NCI-H1694 (cell line): ENCODE measurements at regions not wholly inside any gene's neighbourhood (a gene's known extent, or its start where the extent isn't known, plus 50 kb on each side); places are given as distances from the start of the nearest gene placed in this dataset.
"Not testable (repeated sequence)": the region's sequence is repeated elsewhere in the genome, so short reads cannot be mapped to it uniquely, and the experiment has no call there.

ENCODE experiments used
- DNase-seq: peaks from one replicate; lab custom pipeline; 2025; lab: John Stamatoyannopoulos, UW

- DNase-seq: no peak
Observed at GRCh38 chr15:26261413-26261812, 398.3 kb upstream of the ATP10A start.

- DNase-seq: peak; percentile 0
Observed at GRCh38 chr15:26260517-26261133, 397.5 kb upstream of the ATP10A start.

- no peak for DNase-seq
Observed at GRCh38 chr15:26259581-26259980, 396.5 kb upstream of the ATP10A start.

- DNase-seq: not testable (repeated sequence)
Observed at GRCh38 chr15:26244782-26245181, 381.7 kb upstream of the ATP10A start.

- no peak for DNase-seq
Observed at GRCh38 chr15:26243382-26243781, 380.3 kb upstream of the ATP10A start.

GRCh38 chr15:26242565-26243071 is 379.5 kb upstream of the ATP10A start:
- no peak for DNase-seq

- DNase-seq: no peak
Observed at GRCh38 chr15:26235864-26236263, 372.7 kb upstream of the ATP10A start.

GRCh38 chr15:26234976-26235767 is 372.0 kb upstream of the ATP10A start:
- no peak for DNase-seq

- no peak for DNase-seq
Observed at GRCh38 chr15:26232691-26233090, 369.6 kb upstream of the ATP10A start.

- DNase-seq: no peak
Observed at GRCh38 chr15:26231096-26231495, 368.0 kb upstream of the ATP10A start.

GRCh38 chr15:26224266-26224665 is 361.1 kb upstream of the ATP10A start:
- no peak for DNase-seq

GRCh38 chr15:26223720-26224119 is 360.6 kb upstream of the ATP10A start:
- DNase-seq: no peak

GRCh38 chr15:26222781-26223180 is 359.7 kb upstream of the ATP10A start:
- DNase-seq: no peak

GRCh38 chr15:26217043-26217442 is 353.9 kb upstream of the ATP10A start:
- not testable (repeated sequence) for DNase-seq

GRCh38 chr15:26214290-26214689 is 351.2 kb upstream of the ATP10A start:
- no peak for DNase-seq

- no peak for DNase-seq
Observed at GRCh38 chr15:26213427-26213826, 350.3 kb upstream of the ATP10A start.

- DNase-seq: no peak
Observed at GRCh38 chr15:26212109-26212508, 349.0 kb upstream of the ATP10A start.

GRCh38 chr15:26210980-26211379 is 347.9 kb upstream of the ATP10A start:
- DNase-seq: no peak

- DNase-seq: no peak
Observed at GRCh38 chr15:26201177-26201858, 338.2 kb upstream of the ATP10A start.

GRCh38 chr15:26200427-26200826 is 337.3 kb upstream of the ATP10A start:
- DNase-seq: no peak

GRCh38 chr15:26197719-26198118 is 334.6 kb upstream of the ATP10A start:
- DNase-seq: no peak

- DNase-seq: no peak
Observed at GRCh38 chr15:26197060-26197459, 333.9 kb upstream of the ATP10A start.

GRCh38 chr15:26191193-26191592 is 328.1 kb upstream of the ATP10A start:
- no peak for DNase-seq
